ENCODE measurements at regions not wholly inside any gene's neighbourhood (a gene's known extent, or its start where the extent isn't known, plus 50 kb on each side); places are given as distances from the start of the nearest gene placed in this dataset.

GRCh38 chr14:82725213-82725612, 1191.6 kb upstream of the SEL1L start:
- Histone ChIP-seq H3K4me3 (ENCODE audit: low read depth in 1 of 5, low read length in 5 of 5) (no peak overlapping the region), H3K9me3 (ENCODE audit: control insufficient read depth in 5 of 5, low read length in 5 of 5) (no peaks in the 10 kb centered on the region), H3K36me3 (ENCODE audit: control insufficient read depth in 5 of 5, insufficient read depth in 5 of 5, low read length in 5 of 5) (no peaks in the 10 kb centered on the region), H3K4me1 (ENCODE audit: control insufficient read depth in 5 of 5, insufficient read depth in 5 of 5, low read length in 5 of 5) (peaks cover 0 to 4% (median 2%) of the 10 kb centered on the region in 5 donors), H3K9ac (ENCODE audit: low read length in 5 of 5) (no peak overlapping the region), H3K27me3 (ENCODE audit: control insufficient read depth in 5 of 5, insufficient read depth in 4 of 5, low read length in 5 of 5) (no peaks in the 10 kb centered on the region), H3K27ac (ENCODE audit: low read depth, low read length) (no peak overlapping the region)

- no peaks in the 10 kb centered on the region for H3K9me3 ChIP-seq (ENCODE audit: control insufficient read depth in 5 of 5, low read length in 5 of 5)
- no peak overlapping the region for H3K4me3 ChIP-seq (ENCODE audit: low read depth in 1 of 5, low read length in 5 of 5)
- no peaks in the 10 kb centered on the region for H3K4me1 ChIP-seq (ENCODE audit: control insufficient read depth in 5 of 5, insufficient read depth in 5 of 5, low read length in 5 of 5)
- no peak overlapping the region for H3K9ac ChIP-seq (ENCODE audit: low read length in 5 of 5)
- no peak overlapping the region for H3K27ac ChIP-seq (ENCODE audit: low read depth, low read length)
- H3K27me3 ChIP-seq (ENCODE audit: control insufficient read depth in 5 of 5, insufficient read depth in 4 of 5, low read length in 5 of 5) = no peaks in the 10 kb centered on the region
- H3K36me3 ChIP-seq (ENCODE audit: control insufficient read depth in 5 of 5, insufficient read depth in 5 of 5, low read length in 5 of 5) = no peaks in the 10 kb centered on the region
These were observed 1197.9 kb upstream of the SEL1L start for GRCh38 chr14:82731526-82731925.

GRCh38 chr14:82740547-82740946, 1206.9 kb upstream of the SEL1L start:
- Histone ChIP-seq H3K36me3 (ENCODE audit: control insufficient read depth in 5 of 5, insufficient read depth in 5 of 5, low read length in 5 of 5) (no peaks in the 10 kb centered on the region), H3K9me3 (ENCODE audit: control insufficient read depth in 5 of 5, low read length in 5 of 5) (no peaks in the 10 kb centered on the region), H3K9ac (ENCODE audit: low read length in 5 of 5) (no peak overlapping the region), H3K4me1 (ENCODE audit: control insufficient read depth in 5 of 5, insufficient read depth in 5 of 5, low read length in 5 of 5) (no peaks in the 10 kb centered on the region), H3K27ac (ENCODE audit: low read depth, low read length) (no peak overlapping the region), H3K4me3 (ENCODE audit: low read depth in 1 of 5, low read length in 5 of 5) (no peak overlapping the region), H3K27me3 (ENCODE audit: control insufficient read depth in 5 of 5, insufficient read depth in 4 of 5, low read length in 5 of 5) (no peaks in the 10 kb centered on the region)

- Histone ChIP-seq H3K9me3 (ENCODE audit: control insufficient read depth in 5 of 5, low read length in 5 of 5) (peaks cover 0 to 4% (median 3%) of the 10 kb centered on the region in 5 donors), H3K4me1 (ENCODE audit: control insufficient read depth in 5 of 5, insufficient read depth in 5 of 5, low read length in 5 of 5) (no peaks in the 10 kb centered on the region), H3K4me3 (ENCODE audit: low read depth in 1 of 5, low read length in 5 of 5) (no peak overlapping the region), H3K27ac (ENCODE audit: low read depth, low read length) (no peak overlapping the region), H3K9ac (ENCODE audit: low read length in 5 of 5) (no peak overlapping the region), H3K27me3 (ENCODE audit: control insufficient read depth in 5 of 5, insufficient read depth in 4 of 5, low read length in 5 of 5) (no peaks in the 10 kb centered on the region), H3K36me3 (ENCODE audit: control insufficient read depth in 5 of 5, insufficient read depth in 5 of 5, low read length in 5 of 5) (no peaks in the 10 kb centered on the region)
These were observed 1221.8 kb upstream of the SEL1L start for GRCh38 chr14:82755476-82755875.

GRCh38 chr14:82755923-82756322, 1222.3 kb upstream of the SEL1L start:
- Histone ChIP-seq H3K27ac (ENCODE audit: low read depth, low read length) (no peak overlapping the region), H3K9me3 (ENCODE audit: control insufficient read depth in 5 of 5, low read length in 5 of 5) (peaks cover 0 to 4% (median 3%) of the 10 kb centered on the region in 5 donors), H3K9ac (ENCODE audit: low read length in 5 of 5) (no peak overlapping the region), H3K4me3 (ENCODE audit: low read depth in 1 of 5, low read length in 5 of 5) (no peak overlapping the region), H3K36me3 (ENCODE audit: control insufficient read depth in 5 of 5, insufficient read depth in 5 of 5, low read length in 5 of 5) (no peaks in the 10 kb centered on the region), H3K27me3 (ENCODE audit: control insufficient read depth in 5 of 5, insufficient read depth in 4 of 5, low read length in 5 of 5) (no peaks in the 10 kb centered on the region), H3K4me1 (ENCODE audit: control insufficient read depth in 5 of 5, insufficient read depth in 5 of 5, low read length in 5 of 5) (no peaks in the 10 kb centered on the region)

GRCh38 chr14:82757776-82758175, 1224.1 kb upstream of the SEL1L start:
- Histone ChIP-seq H3K27me3 (ENCODE audit: control insufficient read depth in 5 of 5, insufficient read depth in 4 of 5, low read length in 5 of 5) (no peaks in the 10 kb centered on the region), H3K36me3 (ENCODE audit: control insufficient read depth in 5 of 5, insufficient read depth in 5 of 5, low read length in 5 of 5) (no peaks in the 10 kb centered on the region), H3K9me3 (ENCODE audit: control insufficient read depth in 5 of 5, low read length in 5 of 5) (peaks cover 0 to 4% (median 3%) of the 10 kb centered on the region in 5 donors), H3K4me3 (ENCODE audit: low read depth in 1 of 5, low read length in 5 of 5) (no peak overlapping the region), H3K9ac (ENCODE audit: low read length in 5 of 5) (no peak overlapping the region), H3K27ac (ENCODE audit: low read depth, low read length) (no peak overlapping the region), H3K4me1 (ENCODE audit: control insufficient read depth in 5 of 5, insufficient read depth in 5 of 5, low read length in 5 of 5) (no peaks in the 10 kb centered on the region)

GRCh38 chr14:82759656-82760055, 1226.0 kb upstream of the SEL1L start:
- Histone ChIP-seq H3K4me1 (ENCODE audit: control insufficient read depth in 5 of 5, insufficient read depth in 5 of 5, low read length in 5 of 5) (no peaks in the 10 kb centered on the region), H3K27ac (ENCODE audit: low read depth, low read length) (no peak overlapping the region), H3K4me3 (ENCODE audit: low read depth in 1 of 5, low read length in 5 of 5) (no peak overlapping the region), H3K9ac (ENCODE audit: low read length in 5 of 5) (no peak overlapping the region), H3K27me3 (ENCODE audit: control insufficient read depth in 5 of 5, insufficient read depth in 4 of 5, low read length in 5 of 5) (no peaks in the 10 kb centered on the region), H3K36me3 (ENCODE audit: control insufficient read depth in 5 of 5, insufficient read depth in 5 of 5, low read length in 5 of 5) (no peaks in the 10 kb centered on the region), H3K9me3 (ENCODE audit: control insufficient read depth in 5 of 5, low read length in 5 of 5) (no peaks in the 10 kb centered on the region)

GRCh38 chr14:82766123-82766522, 1232.5 kb upstream of the SEL1L start:
- Histone ChIP-seq H3K36me3 (ENCODE audit: control insufficient read depth in 5 of 5, insufficient read depth in 5 of 5, low read length in 5 of 5) (no peaks in the 10 kb centered on the region), H3K27ac (ENCODE audit: low read depth, low read length) (no peak overlapping the region), H3K4me3 (ENCODE audit: low read depth in 1 of 5, low read length in 5 of 5) (no peak overlapping the region), H3K9ac (ENCODE audit: low read length in 5 of 5) (no peak overlapping the region), H3K27me3 (ENCODE audit: control insufficient read depth in 5 of 5, insufficient read depth in 4 of 5, low read length in 5 of 5) (no peaks in the 10 kb centered on the region), H3K4me1 (ENCODE audit: control insufficient read depth in 5 of 5, insufficient read depth in 5 of 5, low read length in 5 of 5) (peaks cover 0 to 12% (median 0%) of the 10 kb centered on the region in 5 donors), H3K9me3 (ENCODE audit: control insufficient read depth in 5 of 5, low read length in 5 of 5) (no peaks in the 10 kb centered on the region)

- Histone ChIP-seq H3K4me3 (ENCODE audit: low read depth in 1 of 5, low read length in 5 of 5) (no peak overlapping the region), H3K27me3 (ENCODE audit: control insufficient read depth in 5 of 5, insufficient read depth in 4 of 5, low read length in 5 of 5) (no peaks in the 10 kb centered on the region), H3K36me3 (ENCODE audit: control insufficient read depth in 5 of 5, insufficient read depth in 5 of 5, low read length in 5 of 5) (no peaks in the 10 kb centered on the region), H3K4me1 (ENCODE audit: control insufficient read depth in 5 of 5, insufficient read depth in 5 of 5, low read length in 5 of 5) (peaks cover 0 to 12% (median 0%) of the 10 kb centered on the region in 5 donors), H3K9me3 (ENCODE audit: control insufficient read depth in 5 of 5, low read length in 5 of 5) (no peaks in the 10 kb centered on the region), H3K9ac (ENCODE audit: low read length in 5 of 5) (no peak overlapping the region), H3K27ac (ENCODE audit: low read depth, low read length) (no peak overlapping the region)
These were observed 1233.3 kb upstream of the SEL1L start for GRCh38 chr14:82766996-82767395.

GRCh38 chr14:82776958-82777357, 1243.3 kb upstream of the SEL1L start:
- H3K9ac ChIP-seq (ENCODE audit: low read length in 5 of 5) = no peak overlapping the region
- no peak overlapping the region for H3K27ac ChIP-seq (ENCODE audit: low read depth, low read length)
- H3K9me3 ChIP-seq (ENCODE audit: control insufficient read depth in 5 of 5, low read length in 5 of 5) = no peaks in the 10 kb centered on the region
- H3K4me3 ChIP-seq (ENCODE audit: low read depth in 1 of 5, low read length in 5 of 5) = no peak overlapping the region
- H3K27me3 ChIP-seq (ENCODE audit: control insufficient read depth in 5 of 5, insufficient read depth in 4 of 5, low read length in 5 of 5) = no peaks in the 10 kb centered on the region
- H3K4me1 ChIP-seq (ENCODE audit: control insufficient read depth in 5 of 5, insufficient read depth in 5 of 5, low read length in 5 of 5) = no peaks in the 10 kb centered on the region
- no peaks in the 10 kb centered on the region for H3K36me3 ChIP-seq (ENCODE audit: control insufficient read depth in 5 of 5, insufficient read depth in 5 of 5, low read length in 5 of 5)

- Histone ChIP-seq H3K9me3 (ENCODE audit: control insufficient read depth in 5 of 5, low read length in 5 of 5) (no peaks in the 10 kb centered on the region), H3K9ac (ENCODE audit: low read length in 5 of 5) (no peak overlapping the region), H3K27me3 (ENCODE audit: control insufficient read depth in 5 of 5, insufficient read depth in 4 of 5, low read length in 5 of 5) (no peaks in the 10 kb centered on the region), H3K27ac (ENCODE audit: low read depth, low read length) (no peak overlapping the region), H3K4me1 (ENCODE audit: control insufficient read depth in 5 of 5, insufficient read depth in 5 of 5, low read length in 5 of 5) (no peaks in the 10 kb centered on the region), H3K36me3 (ENCODE audit: control insufficient read depth in 5 of 5, insufficient read depth in 5 of 5, low read length in 5 of 5) (no peaks in the 10 kb centered on the region), H3K4me3 (ENCODE audit: low read depth in 1 of 5, low read length in 5 of 5) (no peak overlapping the region)
These were observed 1244.4 kb upstream of the SEL1L start for GRCh38 chr14:82778008-82778590.
